ENCODE measurements at regions not wholly inside any gene's neighbourhood (a gene's known extent, or its start where the extent isn't known, plus 50 kb on each side); places are given as distances from the start of the nearest gene placed in this dataset.

DNA sequence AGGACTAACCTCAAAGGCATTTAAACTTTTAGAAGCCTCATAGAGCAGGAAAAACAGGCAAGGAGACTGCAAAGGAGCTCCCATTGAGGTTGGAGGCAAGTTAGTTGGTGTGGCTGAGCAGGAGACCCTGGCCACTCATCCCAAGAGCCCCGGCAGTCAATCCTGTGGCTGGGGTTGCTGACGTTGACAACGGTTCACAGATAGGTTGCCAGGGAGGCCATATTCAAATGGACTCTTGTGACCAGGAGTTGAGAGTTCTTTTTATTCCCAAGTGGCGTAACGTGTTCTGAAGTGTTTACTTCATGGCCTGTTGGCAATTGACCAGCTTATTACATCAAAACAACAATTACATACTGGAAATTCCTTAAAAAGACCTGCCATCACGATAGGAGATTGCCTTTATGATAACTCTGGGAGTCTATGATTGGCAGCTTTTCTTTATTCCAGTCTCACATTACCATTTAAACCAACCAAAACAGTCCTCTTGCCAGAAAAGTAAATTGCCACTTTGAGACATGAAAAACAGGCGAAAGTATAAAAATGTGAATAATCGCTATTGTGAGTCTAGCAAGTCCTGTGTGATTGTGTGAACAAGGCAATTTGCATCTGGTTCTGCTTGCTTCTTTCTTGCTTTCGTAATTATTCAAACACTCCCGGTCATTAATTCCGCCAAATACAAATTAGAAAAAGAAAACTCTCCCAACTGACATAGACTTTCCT is 394.9 kb downstream of the MED10 start:
- Histone ChIP-seq H3K9me3 (no peaks in the 10 kb centered on the region), H3K4me3 (no peak overlapping the region), H3K36me3 (no peaks in the 10 kb centered on the region), H3K27ac (no peak overlapping the region), H3K4me1 (peaks cover 6% of the 10 kb centered on the region), H3K27me3 (ENCODE audit: low read depth) (no peaks in the 10 kb centered on the region)
- DNase-seq (no peak), ATAC-seq (peak; percentile 60 to 65)
- intact Hi-C loops (cut with DNase I): no loop called here
- TF ChIP-seq CTCF (IDR thresholded peaks at IDR 0.05): no peak

DNA sequence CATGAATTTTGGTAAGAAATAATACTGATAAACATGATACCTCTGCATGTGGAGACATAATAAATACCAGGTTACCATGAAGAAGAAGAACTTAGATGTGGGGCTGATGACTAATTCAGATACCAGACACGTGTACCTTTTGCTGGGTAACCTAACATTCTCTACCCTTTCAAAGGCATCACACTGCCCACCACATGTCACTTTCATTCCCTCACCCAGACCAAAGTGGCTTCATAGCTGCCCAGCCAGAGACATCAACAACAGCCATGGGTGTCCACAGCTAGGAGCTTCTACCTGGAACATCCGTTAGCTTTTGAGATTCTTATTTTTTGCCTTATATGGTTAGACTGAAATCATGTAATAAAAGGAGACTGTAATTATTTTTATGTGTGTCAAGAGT is 396.8 kb downstream of the MED10 start:
- H3K4me1 ChIP-seq: peaks cover 6% of the 10 kb centered on the region
- no peaks in the 10 kb centered on the region for H3K9me3 ChIP-seq
- DNase-seq (no peak), ATAC-seq (no peak)
- H3K4me3 ChIP-seq: no peak overlapping the region
- intact Hi-C loops (cut with DNase I): no loop called here
- H3K27ac ChIP-seq: no peak overlapping the region
- H3K36me3 ChIP-seq: no peaks in the 10 kb centered on the region
- no peak for TF ChIP-seq CTCF (IDR thresholded peaks at IDR 0.05)
- H3K27me3 ChIP-seq (ENCODE audit: low read depth): no peaks in the 10 kb centered on the region

DNA sequence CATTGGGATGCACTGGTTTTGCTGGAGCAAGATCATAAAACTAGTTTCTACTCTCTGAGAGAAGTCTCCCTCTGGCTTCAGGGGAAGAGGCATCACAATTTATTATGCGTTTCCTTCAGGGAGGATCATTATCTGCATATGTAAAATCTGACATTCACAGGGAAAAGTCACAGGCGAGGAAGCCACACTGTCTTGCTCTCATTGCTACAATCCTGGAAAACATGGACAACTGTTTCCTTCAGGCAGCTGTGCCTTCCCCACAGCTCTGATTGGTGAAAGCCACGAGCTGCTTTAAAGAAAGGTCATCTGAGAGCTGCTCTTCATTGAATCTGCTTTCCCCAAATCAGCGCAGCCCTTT is 397.8 kb downstream of the MED10 start:
- DNase-seq: no peak
- no peak for TF ChIP-seq CTCF (IDR thresholded peaks at IDR 0.05)
- no peaks in the 10 kb centered on the region for H3K36me3 ChIP-seq
- ATAC-seq: no peak
- H3K9me3 ChIP-seq: no peaks in the 10 kb centered on the region
- no peak overlapping the region for H3K4me3 ChIP-seq
- peaks cover 6% of the 10 kb centered on the region for H3K4me1 ChIP-seq
- intact Hi-C loops (cut with DNase I): no loop called here
- no peak overlapping the region for H3K27ac ChIP-seq
- no peaks in the 10 kb centered on the region for H3K27me3 ChIP-seq (ENCODE audit: low read depth)

- DNase-seq: no peak
- Histone ChIP-seq H3K27ac (no peak overlapping the region), H3K4me3 (no peak overlapping the region), H3K27me3 (ENCODE audit: low read depth) (no peaks in the 10 kb centered on the region), H3K9me3 (no peaks in the 10 kb centered on the region), H3K4me1 (peaks cover 6% of the 10 kb centered on the region), H3K36me3 (no peaks in the 10 kb centered on the region)
- TF ChIP-seq CTCF (IDR thresholded peaks at IDR 0.05): no peak
- intact Hi-C loops (cut with DNase I): no loop called here
- ATAC-seq: peak; percentile 23 to 28
Observed at GRCh38 chr5:5979761-5980537, 398.4 kb downstream of the MED10 start.

DNA sequence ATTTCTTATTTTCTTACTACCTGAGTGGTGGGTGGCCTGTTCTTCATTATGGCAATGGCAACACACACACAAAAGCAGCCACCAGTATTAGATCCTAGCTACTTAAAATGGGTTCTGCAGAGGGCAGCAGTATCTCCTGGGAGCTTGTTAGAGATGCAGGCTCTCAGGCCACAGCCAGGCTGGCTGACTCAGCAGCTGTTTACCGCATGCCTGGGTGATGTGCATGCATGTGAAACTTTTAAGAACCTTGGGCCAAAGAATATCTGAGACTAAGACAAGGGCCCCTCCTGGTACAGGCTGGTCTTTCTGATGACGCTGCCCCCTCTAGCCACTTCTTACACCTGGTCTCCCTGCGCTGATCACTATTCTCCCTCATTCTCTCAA is 399.0 kb downstream of the MED10 start:
- H3K27ac ChIP-seq: no peak overlapping the region
- no peak for DNase-seq

More for the DNA sequence above, 399.0 kb downstream of the MED10 start:
- no peak overlapping the region for H3K4me3 ChIP-seq
- no peaks in the 10 kb centered on the region for H3K9me3 ChIP-seq
- no peaks in the 10 kb centered on the region for H3K27me3 ChIP-seq (ENCODE audit: low read depth)
- no peaks in the 10 kb centered on the region for H3K36me3 ChIP-seq
- ATAC-seq: peak; percentile 66 to 81
- intact Hi-C loops (cut with DNase I): no loop called here
- TF ChIP-seq CTCF (IDR thresholded peaks at IDR 0.05): no peak
- H3K4me1 ChIP-seq: peaks cover 6% of the 10 kb centered on the region

Measured in lower lobe of right lung (tissue), 2 donors.